ENCODE measurements at regions not wholly inside any gene's neighbourhood (a gene's known extent, or its start where the extent isn't known, plus 50 kb on each side); places are given as distances from the start of the nearest gene placed in this dataset.

DNA sequence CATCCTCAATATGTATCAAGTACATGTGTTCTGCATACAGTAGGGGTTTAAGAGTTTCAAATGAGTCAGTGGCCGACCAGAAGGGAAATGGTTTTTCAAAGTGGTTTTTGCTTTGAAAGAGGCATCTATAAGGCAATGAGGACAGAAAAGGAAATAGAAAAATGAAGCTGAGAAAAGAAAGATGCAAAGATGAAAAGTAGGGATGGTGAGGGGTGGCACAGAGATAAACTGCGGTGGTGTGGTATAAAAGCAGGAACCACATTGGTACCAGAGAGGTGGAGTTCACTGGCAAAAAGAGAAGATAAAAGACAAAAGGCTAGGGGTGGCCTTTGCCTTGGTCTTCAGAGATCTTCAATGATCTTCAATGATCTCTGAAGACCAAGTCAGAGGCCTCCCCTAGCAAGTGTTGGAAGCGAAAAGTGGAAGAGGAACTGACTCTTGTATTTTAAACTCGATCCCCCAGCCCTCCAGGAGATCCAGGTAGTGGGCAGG lies 144.0 kb upstream of the KRR1 start:
- no peaks in the 10 kb centered on the region for H3K79me2 ChIP-seq (replicated peaks; ENCODE audit: insufficient read depth, low read length)
- H2AFZ ChIP-seq (ENCODE audit: low read depth, low read length), result no peak overlapping the region
- TF ChIP-seq MXI1 (conservative IDR thresholded peaks at IDR 0.05; ENCODE audit: poor library complexity, severe bottlenecking) (no peak), SMC3 (conservative IDR thresholded peaks at IDR 0.05; ENCODE audit: poor library complexity) (no peak), EP300 (conservative IDR thresholded peaks at IDR 0.05; ENCODE audit: poor library complexity, severe bottlenecking) (no peak), EZH2 (IDR thresholded peaks at IDR 0.05; ENCODE audit: borderline replicate concordance, insufficient read depth, low read length, poor library complexity, severe bottlenecking) (no peak), RAD21 (conservative IDR thresholded peaks at IDR 0.05) (no peak), TAF1 (IDR thresholded peaks at IDR 0.05; ENCODE audit: low read depth) (no peak)
- TF ChIP-seq, protein P1, sequence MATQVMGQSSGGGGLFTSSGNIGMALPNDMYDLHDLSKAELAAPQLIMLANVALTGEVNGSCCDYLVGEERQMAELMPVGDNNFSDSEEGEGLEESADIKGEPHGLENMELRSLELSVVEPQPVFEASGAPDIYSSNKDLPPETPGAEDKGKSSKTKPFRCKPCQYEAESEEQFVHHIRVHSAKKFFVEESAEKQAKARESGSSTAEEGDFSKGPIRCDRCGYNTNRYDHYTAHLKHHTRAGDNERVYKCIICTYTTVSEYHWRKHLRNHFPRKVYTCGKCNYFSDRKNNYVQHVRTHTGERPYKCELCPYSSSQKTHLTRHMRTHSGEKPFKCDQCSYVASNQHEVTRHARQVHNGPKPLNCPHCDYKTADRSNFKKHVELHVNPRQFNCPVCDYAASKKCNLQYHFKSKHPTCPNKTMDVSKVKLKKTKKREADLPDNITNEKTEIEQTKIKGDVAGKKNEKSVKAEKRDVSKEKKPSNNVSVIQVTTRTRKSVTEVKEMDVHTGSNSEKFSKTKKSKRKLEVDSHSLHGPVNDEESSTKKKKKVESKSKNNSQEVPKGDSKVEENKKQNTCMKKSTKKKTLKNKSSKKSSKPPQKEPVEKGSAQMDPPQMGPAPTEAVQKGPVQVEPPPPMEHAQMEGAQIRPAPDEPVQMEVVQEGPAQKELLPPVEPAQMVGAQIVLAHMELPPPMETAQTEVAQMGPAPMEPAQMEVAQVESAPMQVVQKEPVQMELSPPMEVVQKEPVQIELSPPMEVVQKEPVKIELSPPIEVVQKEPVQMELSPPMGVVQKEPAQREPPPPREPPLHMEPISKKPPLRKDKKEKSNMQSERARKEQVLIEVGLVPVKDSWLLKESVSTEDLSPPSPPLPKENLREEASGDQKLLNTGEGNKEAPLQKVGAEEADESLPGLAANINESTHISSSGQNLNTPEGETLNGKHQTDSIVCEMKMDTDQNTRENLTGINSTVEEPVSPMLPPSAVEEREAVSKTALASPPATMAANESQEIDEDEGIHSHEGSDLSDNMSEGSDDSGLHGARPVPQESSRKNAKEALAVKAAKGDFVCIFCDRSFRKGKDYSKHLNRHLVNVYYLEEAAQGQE (IDR thresholded peaks at IDR 0.05; ENCODE audit: borderline replicate concordance), result no peak
- TF ChIP-seq, protein P2, sequence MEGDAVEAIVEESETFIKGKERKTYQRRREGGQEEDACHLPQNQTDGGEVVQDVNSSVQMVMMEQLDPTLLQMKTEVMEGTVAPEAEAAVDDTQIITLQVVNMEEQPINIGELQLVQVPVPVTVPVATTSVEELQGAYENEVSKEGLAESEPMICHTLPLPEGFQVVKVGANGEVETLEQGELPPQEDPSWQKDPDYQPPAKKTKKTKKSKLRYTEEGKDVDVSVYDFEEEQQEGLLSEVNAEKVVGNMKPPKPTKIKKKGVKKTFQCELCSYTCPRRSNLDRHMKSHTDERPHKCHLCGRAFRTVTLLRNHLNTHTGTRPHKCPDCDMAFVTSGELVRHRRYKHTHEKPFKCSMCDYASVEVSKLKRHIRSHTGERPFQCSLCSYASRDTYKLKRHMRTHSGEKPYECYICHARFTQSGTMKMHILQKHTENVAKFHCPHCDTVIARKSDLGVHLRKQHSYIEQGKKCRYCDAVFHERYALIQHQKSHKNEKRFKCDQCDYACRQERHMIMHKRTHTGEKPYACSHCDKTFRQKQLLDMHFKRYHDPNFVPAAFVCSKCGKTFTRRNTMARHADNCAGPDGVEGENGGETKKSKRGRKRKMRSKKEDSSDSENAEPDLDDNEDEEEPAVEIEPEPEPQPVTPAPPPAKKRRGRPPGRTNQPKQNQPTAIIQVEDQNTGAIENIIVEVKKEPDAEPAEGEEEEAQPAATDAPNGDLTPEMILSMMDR (IDR thresholded peaks at IDR 0.05; ENCODE audit: poor library complexity, severe bottlenecking), result no peak
- H3K36me3 ChIP-seq (ENCODE audit: insufficient read depth, low read length), result no peaks in the 10 kb centered on the region
- H3K9me2 ChIP-seq (ENCODE audit: insufficient read depth, low read length), result no peaks in the 10 kb centered on the region
- H3K4me3 ChIP-seq (ENCODE audit: low read length), result no peak overlapping the region
- H3F3A ChIP-seq (ENCODE audit: insufficient read depth, low read length, poor library complexity, severe bottlenecking), result no peaks in the 10 kb centered on the region
- H3K27ac ChIP-seq (ENCODE audit: low read length), result no peak overlapping the region
- no peak overlapping the region for H3K9ac ChIP-seq (ENCODE audit: low read length)
- H3K27me3 ChIP-seq (ENCODE audit: insufficient read depth, low read depth, low read length), result no peaks in the 10 kb centered on the region
- no peak overlapping the region for H3K4me2 ChIP-seq (ENCODE audit: low read length)
- no peaks in the 10 kb centered on the region for H4K20me1 ChIP-seq (ENCODE audit: insufficient read depth)
- H3K9me3 ChIP-seq (ENCODE audit: low read length), result no peaks in the 10 kb centered on the region

DNA sequence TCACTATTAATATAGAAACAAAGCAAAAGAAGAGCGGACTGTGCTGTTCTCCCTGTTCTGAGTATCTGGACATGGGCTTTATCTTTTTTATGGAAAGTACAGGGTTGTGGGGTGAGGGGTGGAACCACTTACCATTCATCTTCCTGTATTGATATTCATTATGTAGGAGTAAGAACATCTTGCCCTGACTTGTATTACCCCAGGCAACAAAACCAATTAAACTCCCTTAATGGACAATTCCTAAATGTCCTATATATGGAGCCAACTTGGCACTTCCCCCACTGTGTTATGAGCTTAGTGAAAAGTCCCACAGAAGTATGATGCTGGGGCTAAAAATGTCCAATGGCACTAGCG lies 139.9 kb upstream of the KRR1 start:
- no peak overlapping the region for H3K9ac ChIP-seq (ENCODE audit: low read length)
- H3K36me3 ChIP-seq (ENCODE audit: insufficient read depth, low read length), result no peaks in the 10 kb centered on the region
- H4K20me1 ChIP-seq (ENCODE audit: insufficient read depth), result no peaks in the 10 kb centered on the region
- H3K27me3 ChIP-seq (ENCODE audit: insufficient read depth, low read depth, low read length), result no peaks in the 10 kb centered on the region
- H3K79me2 ChIP-seq (replicated peaks; ENCODE audit: insufficient read depth, low read length), result no peaks in the 10 kb centered on the region
- no peaks in the 10 kb centered on the region for H3K9me2 ChIP-seq (ENCODE audit: insufficient read depth, low read length)
- H3K27ac ChIP-seq (ENCODE audit: low read length), result no peak overlapping the region
- no peak overlapping the region for H3K4me3 ChIP-seq (ENCODE audit: low read length)
- H2AFZ ChIP-seq (ENCODE audit: low read depth, low read length), result no peak overlapping the region
- TF ChIP-seq, protein P2 (IDR thresholded peaks at IDR 0.05; ENCODE audit: poor library complexity, severe bottlenecking), result no peak
- no peak for TF ChIP-seq POLR2AphosphoS5 (IDR thresholded peaks at IDR 0.05)
- TF ChIP-seq, protein P1 (IDR thresholded peaks at IDR 0.05; ENCODE audit: borderline replicate concordance), result no peak
- no peak for TF ChIP-seq EP300 (conservative IDR thresholded peaks at IDR 0.05; ENCODE audit: poor library complexity, severe bottlenecking)
- TF ChIP-seq TAF1 (IDR thresholded peaks at IDR 0.05; ENCODE audit: low read depth), result no peak
- TF ChIP-seq SMC3 (conservative IDR thresholded peaks at IDR 0.05; ENCODE audit: poor library complexity), result no peak
- no peak for TF ChIP-seq MXI1 (conservative IDR thresholded peaks at IDR 0.05; ENCODE audit: poor library complexity, severe bottlenecking)
- H3K4me2 ChIP-seq (ENCODE audit: low read length), result no peak overlapping the region
- H3K9me3 ChIP-seq (ENCODE audit: low read length), result no peaks in the 10 kb centered on the region
- H3F3A ChIP-seq (ENCODE audit: insufficient read depth, low read length, poor library complexity, severe bottlenecking), result no peaks in the 10 kb centered on the region

All from neural cell (in vitro differentiated cells).